ENCODE measurements at regions not wholly inside any gene's neighbourhood (a gene's known extent, or its start where the extent isn't known, plus 50 kb on each side); places are given as distances from the start of the nearest gene placed in this dataset.

DNA sequence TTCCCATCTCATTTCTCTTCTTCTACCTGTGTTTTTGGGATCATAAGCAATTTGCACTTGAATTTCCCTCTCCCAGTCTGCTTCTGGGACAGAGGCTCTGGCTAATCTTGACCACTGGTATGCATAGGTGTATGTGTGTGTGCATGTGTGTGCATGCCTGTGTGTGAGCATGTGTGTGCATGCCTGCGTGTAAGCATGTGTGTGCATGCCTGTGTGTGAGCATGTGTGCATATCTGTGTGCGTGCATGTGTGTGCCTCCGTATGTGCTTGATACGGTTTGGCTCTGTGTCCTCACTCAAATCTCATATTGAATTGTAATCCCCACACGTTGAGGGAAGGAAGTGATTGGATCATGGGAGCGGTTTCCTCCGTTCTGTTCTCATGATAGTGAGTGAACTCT is 77.7 kb downstream of the HAPSTR1 start:
- peaks cover 3% of the 10 kb centered on the region for H3K27me3 Mint-ChIP-seq
- no peaks in the 10 kb centered on the region for H3K9me3 Mint-ChIP-seq

DNA sequence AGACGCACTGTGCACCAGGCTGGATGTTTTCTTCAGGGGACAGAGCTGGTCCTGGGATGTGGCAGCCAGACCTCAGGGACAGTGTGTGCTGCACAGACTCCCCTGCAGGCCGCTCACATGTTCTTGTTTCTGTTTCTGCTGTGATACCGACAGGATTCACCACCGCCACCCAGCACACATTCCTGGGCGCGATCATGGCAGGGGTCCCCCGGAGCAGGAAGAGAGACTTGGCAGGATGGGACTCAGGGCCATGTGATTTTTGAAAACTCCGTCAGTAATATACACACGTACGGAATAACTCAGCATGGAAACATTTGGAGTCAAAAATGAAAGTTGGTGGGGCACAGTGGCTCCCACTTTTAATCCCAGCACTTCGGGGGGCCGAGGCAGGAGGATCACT is 79.0 kb downstream of the HAPSTR1 start:
- H3K36me3 Mint-ChIP-seq, result no peaks in the 10 kb centered on the region
- CTCF ChIA-PET, result no interaction called here
- H3K27ac Mint-ChIP-seq, result no peak overlapping the region
- no peaks in the 10 kb centered on the region for H3K9me3 Mint-ChIP-seq
- peaks cover 4% of the 10 kb centered on the region for H3K27me3 Mint-ChIP-seq
- H3K4me3 Mint-ChIP-seq, result no peak overlapping the region
- DNase-seq, result no peak
- H3K4me1 Mint-ChIP-seq, result no peaks in the 10 kb centered on the region

More for the DNA sequence above, 77.7 kb downstream of the HAPSTR1 start:
- CTCF ChIA-PET, result no interaction called here
- Mint-ChIP-seq H3K4me3 (no peak overlapping the region), H3K36me3 (no peaks in the 10 kb centered on the region), H3K4me1 (no peaks in the 10 kb centered on the region), H3K27ac (no peak overlapping the region)
- no peak for DNase-seq

DNA sequence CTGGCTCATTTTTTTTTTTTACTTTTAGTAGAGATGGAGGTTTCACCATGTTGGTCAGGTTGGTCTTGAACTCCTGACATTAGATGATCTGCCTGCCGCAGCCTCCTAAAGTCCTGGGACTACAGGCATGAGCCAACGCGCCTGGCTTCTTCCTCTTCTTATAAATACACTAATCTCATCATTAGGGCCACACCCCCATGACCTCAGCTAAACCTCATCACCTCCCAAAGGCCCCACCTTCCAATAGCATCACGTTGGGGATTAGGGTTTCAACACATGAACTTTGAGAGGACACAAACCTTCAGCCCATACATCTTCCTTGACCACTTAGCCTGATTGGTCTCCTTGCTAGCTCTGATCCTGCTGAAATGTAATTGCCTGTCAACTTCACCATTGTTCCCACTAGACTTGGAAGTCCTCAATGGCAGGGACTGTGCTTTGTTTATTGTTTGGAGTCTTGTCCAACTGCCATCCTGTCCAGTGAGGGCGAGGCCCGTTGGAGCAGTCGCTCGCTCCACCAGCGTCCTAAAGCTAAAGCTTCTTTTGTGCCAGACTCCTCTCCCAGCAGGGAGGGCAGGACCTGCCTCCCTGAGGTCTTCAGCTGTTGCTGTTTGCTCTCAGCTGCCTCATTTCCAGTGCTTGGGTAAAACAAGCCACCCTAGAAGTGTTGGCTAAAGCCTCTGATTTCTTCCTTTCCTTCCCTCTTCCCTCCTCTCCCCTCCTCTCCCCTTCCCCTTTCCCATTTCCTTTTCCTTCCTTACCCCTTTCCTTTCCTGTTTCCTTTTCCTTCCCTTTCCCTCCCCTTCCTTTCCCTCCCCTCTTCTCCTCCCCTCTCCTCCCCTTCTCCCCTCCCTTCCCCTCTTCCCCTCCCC is 85.3 kb downstream of the HAPSTR1 start:
- Mint-ChIP-seq H3K36me3 (no peaks in the 10 kb centered on the region), H3K9me3 (no peaks in the 10 kb centered on the region), H3K4me1 (no peaks in the 10 kb centered on the region), H3K4me3 (no peak overlapping the region), H3K27me3 (peaks cover 8% of the 10 kb centered on the region), H3K27ac (no peak overlapping the region)
- DNase-seq, result no peak
- CTCF ChIA-PET, result no interaction called here

- H3K9me3 Mint-ChIP-seq, result no peaks in the 10 kb centered on the region
- H3K4me3 Mint-ChIP-seq, result no peak overlapping the region
- CTCF ChIA-PET, result no interaction called here
- H3K27ac Mint-ChIP-seq, result no peak overlapping the region
- DNase-seq, result no peak
- no peaks in the 10 kb centered on the region for H3K36me3 Mint-ChIP-seq
- peaks cover 8% of the 10 kb centered on the region for H3K27me3 Mint-ChIP-seq
- no peaks in the 10 kb centered on the region for H3K4me1 Mint-ChIP-seq
These were observed 86.4 kb downstream of the HAPSTR1 start for GRCh38 chr16:9177861-9178260.

- no peak overlapping the region for H3K4me3 Mint-ChIP-seq
- H3K9me3 Mint-ChIP-seq, result no peaks in the 10 kb centered on the region
- no peak overlapping the region for H3K27ac Mint-ChIP-seq
- H3K4me1 Mint-ChIP-seq, result no peaks in the 10 kb centered on the region
- no peaks in the 10 kb centered on the region for H3K36me3 Mint-ChIP-seq
- H3K27me3 Mint-ChIP-seq, result peaks cover 4% of the 10 kb centered on the region
- no peak for DNase-seq
- CTCF ChIA-PET, result interaction anchor here (1.6 kb wide), 1 partner anchor 45 kb away, joined by 4 read pairs; no protein-coding TSS in a partner anchor
These were observed 92.4 kb downstream of the HAPSTR1 start for GRCh38 chr16:9183682-9184353.

- no peaks in the 10 kb centered on the region for H3K4me1 Mint-ChIP-seq
- no peak for DNase-seq
- H3K27ac Mint-ChIP-seq, result no peak overlapping the region
- CTCF ChIA-PET, result interaction anchor here (1.6 kb wide), 1 partner anchor 46 kb away, joined by 4 read pairs; no protein-coding TSS in a partner anchor
- peaks cover 4% of the 10 kb centered on the region for H3K27me3 Mint-ChIP-seq
- no peaks in the 10 kb centered on the region for H3K9me3 Mint-ChIP-seq
- no peaks in the 10 kb centered on the region for H3K36me3 Mint-ChIP-seq
- no peak overlapping the region for H3K4me3 Mint-ChIP-seq
These were observed 92.9 kb downstream of the HAPSTR1 start for GRCh38 chr16:9184354-9184690.

DNA sequence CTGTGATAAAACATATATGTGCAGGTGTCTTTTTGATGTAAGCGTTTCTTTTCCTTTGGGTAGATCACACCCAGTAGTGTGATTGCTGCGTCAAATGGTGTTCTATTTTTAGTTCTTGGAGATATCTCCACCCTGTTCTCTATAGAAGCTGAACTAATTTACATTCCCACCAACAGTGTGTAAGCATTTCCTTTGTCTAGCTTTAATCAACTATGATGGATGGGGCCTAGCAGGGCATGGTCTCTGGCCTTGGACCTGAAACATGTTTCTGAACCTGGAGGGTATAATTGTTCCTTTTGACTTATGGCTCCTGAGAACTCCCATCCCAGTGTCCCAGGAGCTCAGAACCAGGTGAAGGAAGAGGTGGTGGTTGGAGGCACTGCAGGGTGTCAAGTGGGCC is 93.9 kb downstream of the HAPSTR1 start:
- Mint-ChIP-seq H3K27me3 (no peaks in the 10 kb centered on the region), H3K36me3 (no peaks in the 10 kb centered on the region), H3K27ac (no peak overlapping the region), H3K9me3 (no peaks in the 10 kb centered on the region), H3K4me1 (no peaks in the 10 kb centered on the region), H3K4me3 (no peak overlapping the region)
- no peak for DNase-seq
- CTCF ChIA-PET, result no interaction called here

- DNase-seq, result no peak
- no peaks in the 10 kb centered on the region for H3K27me3 Mint-ChIP-seq
- H3K4me3 Mint-ChIP-seq, result no peak overlapping the region
- H3K36me3 Mint-ChIP-seq, result no peaks in the 10 kb centered on the region
- CTCF ChIA-PET, result interaction anchor here (0.6 kb wide), 1 partner anchor 1305 kb away, joined by 3 read pairs; no protein-coding TSS in a partner anchor
- H3K4me1 Mint-ChIP-seq, result no peaks in the 10 kb centered on the region
- H3K9me3 Mint-ChIP-seq, result no peaks in the 10 kb centered on the region
- H3K27ac Mint-ChIP-seq, result no peak overlapping the region
These were observed 94.6 kb downstream of the HAPSTR1 start for GRCh38 chr16:9186061-9186460.

DNA sequence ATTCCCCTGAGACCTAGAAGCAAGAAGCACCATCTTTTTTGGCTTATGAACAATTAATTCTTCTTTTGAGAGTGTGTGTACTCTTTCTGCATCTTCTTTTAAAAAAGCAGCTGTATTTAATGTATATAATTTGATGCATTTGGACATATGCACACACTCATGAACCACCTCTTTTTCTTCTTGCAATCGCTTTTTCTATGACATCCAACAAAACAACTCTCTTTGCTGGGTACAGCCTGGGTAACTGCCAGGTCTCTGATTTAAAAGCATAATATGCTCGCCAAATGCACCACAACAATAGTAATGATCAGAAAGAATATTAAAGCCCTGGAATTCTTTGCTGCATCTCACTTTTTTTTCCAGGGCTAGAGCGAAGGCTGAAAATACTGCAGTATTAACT is 97.3 kb downstream of the HAPSTR1 start:
- Mint-ChIP-seq H3K27ac (no peak overlapping the region), H3K4me3 (no peak overlapping the region), H3K4me1 (no peaks in the 10 kb centered on the region), H3K27me3 (no peaks in the 10 kb centered on the region), H3K36me3 (no peaks in the 10 kb centered on the region), H3K9me3 (no peaks in the 10 kb centered on the region)
- no peak for DNase-seq
- CTCF ChIA-PET, result no interaction called here

DNA sequence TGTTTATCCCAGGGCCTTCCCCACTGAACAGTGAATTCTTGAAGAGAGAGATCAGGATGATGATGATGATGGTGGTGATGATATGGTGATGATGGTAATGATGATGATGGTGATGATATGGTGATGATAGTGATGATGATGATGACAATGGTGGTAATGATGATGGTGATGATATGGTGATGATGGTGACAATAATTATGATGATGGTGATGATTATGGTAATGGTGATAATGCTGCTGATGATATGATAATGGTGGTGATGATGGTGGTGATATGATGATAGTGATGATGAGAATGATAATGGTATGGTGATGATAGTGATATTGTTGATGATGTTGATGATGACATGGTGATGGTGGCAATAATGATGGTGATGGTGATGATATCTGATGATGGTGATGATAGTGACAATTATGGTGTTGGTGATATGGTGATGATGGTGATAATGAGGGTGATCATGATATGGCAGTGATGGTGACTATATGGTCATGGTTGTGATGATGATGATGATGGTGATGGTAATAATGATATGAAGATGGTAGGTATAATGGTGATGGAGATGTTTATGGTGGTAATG is 99.9 kb downstream of the HAPSTR1 start:
- no peak for DNase-seq
- Mint-ChIP-seq H3K9me3 (no peaks in the 10 kb centered on the region), H3K27ac (no peak overlapping the region), H3K27me3 (no peaks in the 10 kb centered on the region), H3K4me3 (no peak overlapping the region), H3K4me1 (no peaks in the 10 kb centered on the region), H3K36me3 (no peaks in the 10 kb centered on the region)
- CTCF ChIA-PET, result no interaction called here

GRCh38 chr16:9192746-9193145 is 101.3 kb downstream of the HAPSTR1 start:
- DNase-seq, result no peak
- Mint-ChIP-seq H3K27me3 (no peaks in the 10 kb centered on the region), H3K4me1 (no peaks in the 10 kb centered on the region), H3K27ac (no peak overlapping the region), H3K4me3 (no peak overlapping the region), H3K9me3 (no peaks in the 10 kb centered on the region), H3K36me3 (no peaks in the 10 kb centered on the region)
- CTCF ChIA-PET, result no interaction called here

GRCh38 chr16:9195287-9195686 is 103.8 kb downstream of the HAPSTR1 start:
- H3K4me3 Mint-ChIP-seq, result no peak overlapping the region
- H3K27ac Mint-ChIP-seq, result no peak overlapping the region
- H3K27me3 Mint-ChIP-seq, result peaks cover 4% of the 10 kb centered on the region
- H3K36me3 Mint-ChIP-seq, result no peaks in the 10 kb centered on the region
- DNase-seq, result no peak
- H3K9me3 Mint-ChIP-seq, result no peaks in the 10 kb centered on the region
- H3K4me1 Mint-ChIP-seq, result no peaks in the 10 kb centered on the region
- CTCF ChIA-PET, result no interaction called here

GRCh38 chr16:9197957-9198661 is 106.7 kb downstream of the HAPSTR1 start:
- no peak overlapping the region for H3K27ac Mint-ChIP-seq
- no peaks in the 10 kb centered on the region for H3K4me1 Mint-ChIP-seq
- CTCF ChIA-PET, result no interaction called here
- H3K9me3 Mint-ChIP-seq, result no peaks in the 10 kb centered on the region
- peaks cover 4% of the 10 kb centered on the region for H3K27me3 Mint-ChIP-seq
- H3K4me3 Mint-ChIP-seq, result no peak overlapping the region
- DNase-seq, result no peak
- no peaks in the 10 kb centered on the region for H3K36me3 Mint-ChIP-seq

DNA sequence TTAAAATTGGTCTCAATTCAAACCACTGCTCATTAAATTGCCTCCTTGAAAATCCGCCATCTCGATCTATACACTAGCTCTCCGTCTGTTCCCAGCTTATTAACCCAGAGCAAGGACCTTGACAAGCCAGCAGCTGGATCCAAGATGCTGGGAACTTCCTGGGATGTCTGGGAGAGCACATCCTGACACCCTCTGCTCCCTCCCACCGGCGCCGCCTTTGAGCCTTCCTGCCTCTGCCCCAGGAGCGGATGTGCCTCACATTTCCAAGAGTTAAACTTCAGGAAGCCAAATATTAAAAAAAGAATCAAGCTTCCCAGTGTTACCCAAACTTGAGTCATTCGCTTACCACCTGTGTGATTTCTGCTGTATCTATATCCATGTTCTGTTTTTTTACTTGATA is 107.9 kb downstream of the HAPSTR1 start:
- no peak overlapping the region for H3K4me3 Mint-ChIP-seq
- no peaks in the 10 kb centered on the region for H3K4me1 Mint-ChIP-seq
- peaks cover 4% of the 10 kb centered on the region for H3K27me3 Mint-ChIP-seq
- no peak for DNase-seq
- H3K36me3 Mint-ChIP-seq, result no peaks in the 10 kb centered on the region
- no peak overlapping the region for H3K27ac Mint-ChIP-seq
- CTCF ChIA-PET, result no interaction called here
- H3K9me3 Mint-ChIP-seq, result no peaks in the 10 kb centered on the region

All from activated naive CD4-positive, alpha-beta T cell treated with anti-CD3 and anti-CD28 coated beads, Interleukin-2, amount 10 ng/mL, durations not matched to agents 7 days and 5 days (primary cell).